ENCODE measurements at regions not wholly inside any gene's neighbourhood (a gene's known extent, or its start where the extent isn't known, plus 50 kb on each side); places are given as distances from the start of the nearest gene placed in this dataset.

- TF ChIP-seq CTCF (IDR thresholded peaks at IDR 0.05) (no peak), EZH2 (IDR thresholded peaks at IDR 0.05) (no peak), EZH2phosphoT487 (IDR thresholded peaks at IDR 0.05) (no peak)
These were observed 371.7 kb upstream of the MMS22L start for GRCh38 chr6:97654674-97655073.

Measured in neural progenitor cell (in vitro differentiated cells).